ENCODE measurements at regions not wholly inside any gene's neighbourhood (a gene's known extent, or its start where the extent isn't known, plus 50 kb on each side); places are given as distances from the start of the nearest gene placed in this dataset.

- H3K4me1 ChIP-seq, result no peaks in the 10 kb centered on the region
- H3K9me3 ChIP-seq, result no peaks in the 10 kb centered on the region
- H3K36me3 ChIP-seq, result no peaks in the 10 kb centered on the region
- H3K27me3 ChIP-seq, result no peaks in the 10 kb centered on the region
- no peak overlapping the region for H3K27ac ChIP-seq
- no peak for DNase-seq (ENCODE audit: extremely low spot score in 2 of 2)
- TF ChIP-seq, protein P1, sequence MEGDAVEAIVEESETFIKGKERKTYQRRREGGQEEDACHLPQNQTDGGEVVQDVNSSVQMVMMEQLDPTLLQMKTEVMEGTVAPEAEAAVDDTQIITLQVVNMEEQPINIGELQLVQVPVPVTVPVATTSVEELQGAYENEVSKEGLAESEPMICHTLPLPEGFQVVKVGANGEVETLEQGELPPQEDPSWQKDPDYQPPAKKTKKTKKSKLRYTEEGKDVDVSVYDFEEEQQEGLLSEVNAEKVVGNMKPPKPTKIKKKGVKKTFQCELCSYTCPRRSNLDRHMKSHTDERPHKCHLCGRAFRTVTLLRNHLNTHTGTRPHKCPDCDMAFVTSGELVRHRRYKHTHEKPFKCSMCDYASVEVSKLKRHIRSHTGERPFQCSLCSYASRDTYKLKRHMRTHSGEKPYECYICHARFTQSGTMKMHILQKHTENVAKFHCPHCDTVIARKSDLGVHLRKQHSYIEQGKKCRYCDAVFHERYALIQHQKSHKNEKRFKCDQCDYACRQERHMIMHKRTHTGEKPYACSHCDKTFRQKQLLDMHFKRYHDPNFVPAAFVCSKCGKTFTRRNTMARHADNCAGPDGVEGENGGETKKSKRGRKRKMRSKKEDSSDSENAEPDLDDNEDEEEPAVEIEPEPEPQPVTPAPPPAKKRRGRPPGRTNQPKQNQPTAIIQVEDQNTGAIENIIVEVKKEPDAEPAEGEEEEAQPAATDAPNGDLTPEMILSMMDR (IDR thresholded peaks at IDR 0.05), result no peak
- TF ChIP-seq POLR2A (IDR thresholded peaks at IDR 0.05) (no peak), POLR2AphosphoS5 (IDR thresholded peaks at IDR 0.05; ENCODE audit: insufficient read depth in 1 of 2, low read depth in 1 of 2) (no peak)
- intact Hi-C loops (cut with DNase I), result no loop called here
- H3K4me3 ChIP-seq, result no peak overlapping the region
These were observed 273.9 kb downstream of the ELAVL2 start for GRCh38 chr9:23551929-23552707.

GRCh38 chr9:23552876-23553601 lies 273.0 kb downstream of the ELAVL2 start:
- no peaks in the 10 kb centered on the region for H3K4me1 ChIP-seq
- intact Hi-C loops (cut with DNase I), result no loop called here
- TF ChIP-seq POLR2AphosphoS5 (IDR thresholded peaks at IDR 0.05; ENCODE audit: insufficient read depth in 1 of 2, low read depth in 1 of 2) (no peak), POLR2A (IDR thresholded peaks at IDR 0.05) (no peak)
- TF ChIP-seq, protein P1 (IDR thresholded peaks at IDR 0.05), result no peak
- H3K27ac ChIP-seq, result no peak overlapping the region
- no peak for DNase-seq (ENCODE audit: extremely low spot score in 2 of 2)
- no peaks in the 10 kb centered on the region for H3K9me3 ChIP-seq
- H3K36me3 ChIP-seq, result no peaks in the 10 kb centered on the region
- no peaks in the 10 kb centered on the region for H3K27me3 ChIP-seq
- H3K4me3 ChIP-seq, result no peak overlapping the region

DNA sequence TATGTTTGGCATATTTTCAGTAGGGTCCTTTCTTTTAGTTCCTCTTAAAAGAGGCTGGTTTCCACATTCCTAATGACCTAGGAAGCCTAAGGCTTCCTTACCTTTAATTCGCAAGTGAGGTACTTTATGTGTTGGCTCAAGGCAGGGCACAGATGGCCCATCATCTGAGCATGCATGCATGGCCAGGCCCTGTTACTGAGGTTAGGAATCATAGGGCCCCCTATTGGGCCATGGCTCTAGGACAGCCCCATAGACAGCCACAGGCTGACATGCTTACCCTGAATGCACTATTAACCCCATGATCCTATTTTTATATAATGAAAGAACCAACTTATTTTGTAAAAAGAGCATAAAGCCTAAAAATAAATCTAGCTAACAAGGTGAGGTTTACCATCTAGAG lies 271.4 kb downstream of the ELAVL2 start:
- Histone ChIP-seq H3K4me3 (no peak overlapping the region), H3K9me3 (no peaks in the 10 kb centered on the region), H3K27me3 (no peaks in the 10 kb centered on the region), H3K27ac (no peak overlapping the region), H3K36me3 (no peaks in the 10 kb centered on the region), H3K4me1 (no peaks in the 10 kb centered on the region)
- DNase-seq (ENCODE audit: extremely low spot score in 2 of 2), result no peak
- intact Hi-C loops (cut with DNase I), result no loop called here
- TF ChIP-seq POLR2A (IDR thresholded peaks at IDR 0.05) (no peak), POLR2AphosphoS5 (IDR thresholded peaks at IDR 0.05; ENCODE audit: insufficient read depth in 1 of 2, low read depth in 1 of 2) (no peak)
- TF ChIP-seq, protein P1 (IDR thresholded peaks at IDR 0.05), result no peak

DNA sequence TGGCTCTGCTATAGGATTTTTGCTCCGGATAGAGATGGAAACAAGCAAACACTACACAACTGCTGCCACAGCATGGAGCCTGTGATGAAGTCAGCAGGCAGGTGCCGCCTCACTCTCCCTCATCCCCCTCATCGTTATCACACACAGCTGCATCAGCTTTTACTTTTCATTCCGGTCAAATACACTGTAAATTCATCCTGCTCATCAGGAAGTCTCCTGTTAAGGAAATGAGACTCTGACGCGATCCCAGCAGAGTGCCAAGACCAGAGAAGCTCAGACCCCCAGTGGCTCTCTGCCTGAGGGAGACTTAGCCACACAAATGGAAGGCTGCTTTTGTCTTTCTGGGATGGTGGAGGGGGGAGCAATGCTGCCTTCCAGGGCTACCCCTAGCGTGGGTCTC lies 270.2 kb downstream of the ELAVL2 start:
- Histone ChIP-seq H3K4me1 (no peaks in the 10 kb centered on the region), H3K27me3 (no peaks in the 10 kb centered on the region), H3K9me3 (no peaks in the 10 kb centered on the region), H3K27ac (no peak overlapping the region), H3K4me3 (no peak overlapping the region), H3K36me3 (no peaks in the 10 kb centered on the region)
- intact Hi-C loops (cut with DNase I), result no loop called here
- TF ChIP-seq, protein P1 (IDR thresholded peaks at IDR 0.05), result no peak
- TF ChIP-seq POLR2AphosphoS5 (IDR thresholded peaks at IDR 0.05; ENCODE audit: insufficient read depth in 1 of 2, low read depth in 1 of 2), result no peak
- no peak for TF ChIP-seq POLR2A (IDR thresholded peaks at IDR 0.05)
- DNase-seq (ENCODE audit: extremely low spot score in 2 of 2), result no peak

GRCh38 chr9:23556459-23556858 lies 269.6 kb downstream of the ELAVL2 start:
- Histone ChIP-seq H3K36me3 (no peaks in the 10 kb centered on the region), H3K27ac (no peak overlapping the region), H3K9me3 (no peaks in the 10 kb centered on the region), H3K4me3 (no peak overlapping the region), H3K4me1 (no peaks in the 10 kb centered on the region), H3K27me3 (no peaks in the 10 kb centered on the region)
- TF ChIP-seq, protein P1 (IDR thresholded peaks at IDR 0.05), result no peak
- TF ChIP-seq POLR2AphosphoS5 (IDR thresholded peaks at IDR 0.05; ENCODE audit: insufficient read depth in 1 of 2, low read depth in 1 of 2), result no peak
- TF ChIP-seq POLR2A (IDR thresholded peaks at IDR 0.05), result no peak
- DNase-seq (ENCODE audit: extremely low spot score in 2 of 2), result no peak
- intact Hi-C loops (cut with DNase I), result no loop called here

Measured in vagina (tissue), 2 donors.